SK-N-SH (cell line): ENCODE measurements at regions not wholly inside any gene's neighbourhood (a gene's known extent, or its start where the extent isn't known, plus 50 kb on each side); places are given as distances from the start of the nearest gene placed in this dataset.

Experiments used
- CTCF ChIA-PET: fragments of 300-600, 350-600 bp; formaldehyde crosslinking; extraction: SDS; loops from one replicate; lab custom pipeline; 2021; lab: Yijun Ruan, JAX
- POLR2A ChIA-PET: fragments of 350-600 bp; sonication (Branson Sonifier 250); formaldehyde crosslinking; extraction: SDS; loops from one replicate; lab custom pipeline; 2020; ENCODE audit warnings: antibody characterized with exemption, inconsistent platforms; lab: Yijun Ruan, JAX
- DNase-seq: peaks from one replicate; pipeline ENCODE4 v3.0.0; 2012
- H2AFZ ChIP-seq: fragments of 200-600 bp; sonication (generic); 2 replicates; pipeline ENCODE4 v1.8.1; 2016; ENCODE audit warnings: antibody characterized with exemption, mild to moderate bottlenecking, low read depth
- H3F3A ChIP-seq: fragments of 200-600 bp; sonication (generic); replicated peaks from 2 replicates; pipeline ENCODE3; 2016; ENCODE audit warnings: antibody characterized with exemption, mild to moderate bottlenecking; ENCODE audit not compliant: insufficient read depth
- H3K27ac ChIP-seq, 2 experiments: fragments of 200-500 bp in 1 of 2; fragments of 200-600 bp in 1 of 2; sonication (Bioruptor generic) in 1 of 2; sonication (generic), shearing (Covaris generic) in 1 of 2; 2 replicates each; pipeline versions ENCODE4 v1.5.1 to v1.6.1; 2014 to 2016; ENCODE audit warnings: low read depth in 2 of 2, inconsistent platforms in 1 of 2, low read length in 1 of 2, mild to moderate bottlenecking in 1 of 2, mixed read lengths in 1 of 2
- H3K27me3 ChIP-seq: fragments of 200-600 bp; sonication (generic), shearing (Covaris generic); 2 replicates; pipeline ENCODE4 v1.6.1; 2016; ENCODE audit warnings: mixed run types; ENCODE audit not compliant: insufficient read depth
- H3K36me3 ChIP-seq, 2 experiments: fragments of 200-500 bp in 1 of 2; fragments of 200-600 bp in 1 of 2; sonication (Bioruptor generic) in 1 of 2; sonication (generic) in 1 of 2; replicated peaks in 1 of 2; 2 replicates each; pipeline versions ENCODE3 to v1.5.1; 2014 to 2016; ENCODE audit warnings: low read length in 1 of 2, mild to moderate bottlenecking in 1 of 2; ENCODE audit not compliant: insufficient read depth in 2 of 2, control insufficient read depth in 1 of 2
- H3K4me1 ChIP-seq, 2 experiments: fragments of 200-500 bp in 1 of 2; fragments of 200-600 bp in 1 of 2; sonication (Bioruptor generic) in 1 of 2; sonication (generic), shearing (Covaris generic) in 1 of 2; 2 replicates each; pipeline versions ENCODE4 v1.5.1 to v1.6.1; 2014 to 2016; ENCODE audit warnings: low read depth in 1 of 2, low read length in 1 of 2, mixed run types in 1 of 2; ENCODE audit not compliant: insufficient read depth in 2 of 2, control insufficient read depth in 1 of 2
- H3K4me2 ChIP-seq: fragments of 200-600 bp; sonication (generic), shearing (Covaris generic); 2 replicates; pipeline ENCODE4 v1.6.1; 2017; ENCODE audit warnings: mixed run types
- H3K4me3 ChIP-seq, 2 experiments: fragments of 200-500 bp in 1 of 2; fragments of 200-600 bp in 1 of 2; sonication (Bioruptor generic) in 1 of 2; sonication (generic), shearing (Covaris generic) in 1 of 2; 2 replicates each; pipeline versions ENCODE4 v1.5.1 to v1.8.1; 2014 to 2016; ENCODE audit warnings: low read depth in 2 of 2, inconsistent platforms in 1 of 2, low read length in 1 of 2, mild to moderate bottlenecking in 1 of 2, mixed read lengths in 1 of 2, moderate library complexity in 1 of 2
- H3K79me2 ChIP-seq: fragments of 200-600 bp; sonication (generic); 2 replicates; pipeline ENCODE4 v1.8.1; 2017; ENCODE audit warnings: mild to moderate bottlenecking; ENCODE audit not compliant: insufficient read depth
- H3K9ac ChIP-seq: fragments of 200-600 bp; sonication (generic); 2 replicates; pipeline ENCODE4 v1.6.1; 2017; ENCODE audit warnings: mixed run types
- H3K9me2 ChIP-seq: fragments of 200-600 bp; sonication (generic); 2 replicates; pipeline ENCODE4 v1.6.1; 2017; ENCODE audit warnings: mixed run types
- H3K9me3 ChIP-seq: fragments of 200-600 bp; sonication (generic); 2 replicates; pipeline ENCODE4 v1.6.1; 2017; ENCODE audit warnings: mixed run types, mild to moderate bottlenecking, moderate library complexity
- H4K20me1 ChIP-seq: fragments of 200-600 bp; sonication (generic); 2 replicates; pipeline ENCODE4 v1.6.1; 2017; ENCODE audit warnings: mild to moderate bottlenecking, mixed run types; ENCODE audit not compliant: insufficient read depth
- CTCF ChIP-seq: fragments of 200-600 bp; sonication (generic); IDR thresholded peaks from 2 replicates; pipeline ENCODE4 v1.6.1; 2017; ENCODE audit warnings: antibody characterized with exemption, mild to moderate bottlenecking, moderate library complexity
- ELF1 ChIP-seq: IDR thresholded peaks from 2 replicates; pipeline ENCODE4 v1.4.0; 2012
- EZH2phosphoT487 ChIP-seq: fragments of 200-600 bp; sonication (generic); IDR thresholded peaks from 2 replicates; pipeline ENCODE4 v1.6.1; 2017; ENCODE audit warnings: low read depth, mixed run types, mild to moderate bottlenecking, antibody characterized with exemption, moderate library complexity, borderline replicate concordance
- FOXJ3 ChIP-seq: sonication (generic); formaldehyde crosslinking; IDR thresholded peaks from 2 replicates; pipeline ENCODE4 v1.5.1; 2020; ENCODE audit warnings: mild to moderate bottlenecking, missing genetic modification reagents
- FOXM1 ChIP-seq: IDR thresholded peaks from 2 replicates; pipeline ENCODE4 v1.4.0; 2012; ENCODE audit warnings: low read depth, mild to moderate bottlenecking
- GATA2 ChIP-seq: sonication (generic); formaldehyde crosslinking; IDR thresholded peaks from 2 replicates; pipeline ENCODE4 v1.5.0; 2020; ENCODE audit warnings: mild to moderate bottlenecking, missing genetic modification reagents
- JUND ChIP-seq: IDR thresholded peaks from 2 replicates; pipeline ENCODE4 v1.4.0; 2012
- MAX ChIP-seq: IDR thresholded peaks from 2 replicates; pipeline ENCODE4 v1.4.0; 2012; ENCODE audit warnings: low read depth
- NFIC ChIP-seq: IDR thresholded peaks from 2 replicates; pipeline ENCODE4 v1.4.0; 2012; ENCODE audit warnings: borderline replicate concordance
- RCOR1 ChIP-seq: fragments of 150-350 bp; IDR thresholded peaks from 2 replicates; pipeline ENCODE4 v1.6.1; 2017; ENCODE audit warnings: antibody characterized with exemption, low read length
- RFX5 ChIP-seq: IDR thresholded peaks from 2 replicates; pipeline ENCODE4 v1.6.1; 2012; ENCODE audit warnings: mild to moderate bottlenecking, improper control_type of control experiment, low read length
- RXRA ChIP-seq: IDR thresholded peaks from 2 replicates; pipeline ENCODE4 v1.4.0; 2012; ENCODE audit warnings: low read depth, mild to moderate bottlenecking, borderline replicate concordance
- SIN3A ChIP-seq: IDR thresholded peaks from 2 replicates; pipeline ENCODE4 v1.6.1; 2012; ENCODE audit warnings: low read depth, mild to moderate bottlenecking, low read length, moderate library complexity, borderline replicate concordance
- SMC3 ChIP-seq: IDR thresholded peaks from 2 replicates; pipeline ENCODE4 v1.6.1; 2012; ENCODE audit warnings: low read depth, low read length, improper control_type of control experiment
- TAF1 ChIP-seq: IDR thresholded peaks from 2 replicates; pipeline ENCODE4 v1.6.1; 2012; ENCODE audit warnings: low read depth, mild to moderate bottlenecking, low read length, moderate library complexity, borderline replicate concordance
- TCF12 ChIP-seq: IDR thresholded peaks from 2 replicates; pipeline ENCODE4 v1.4.0; 2012
- TEAD4 ChIP-seq: IDR thresholded peaks from 2 replicates; pipeline ENCODE4 v1.4.0; 2012; ENCODE audit warnings: mild to moderate bottlenecking, borderline replicate concordance; ENCODE audit not compliant: insufficient read depth
- WGBS: methylation state at CpG from one replicate; pipeline ENCODE4 v1.1.6; 2017; ENCODE audit warnings: low lambda C conversion rate; 5-methylcytosine and 5-hydroxymethylcytosine counted together
- TF ChIP-seq, protein P1 (sequence below): IDR thresholded peaks from 2 replicates; pipeline ENCODE4; 2012
- TF ChIP-seq, protein P2 (sequence below): IDR thresholded peaks from 2 replicates; pipeline ENCODE4 v1.6.1; 2012; ENCODE audit warnings: mild to moderate bottlenecking, low read depth, low read length, moderate library complexity

GRCh38 chr11:110857892-110858546 is 145.8 kb upstream of the ARHGAP20 start:
- DNase-seq = no peak
- ChIA-PET CTCF (no interaction called here), POLR2A (no interaction called here)
- peaks cover 5% of the 10 kb centered on the region for H3F3A ChIP-seq
- no peak overlapping the region for H2AFZ ChIP-seq
- H4K20me1 ChIP-seq = no peaks in the 10 kb centered on the region
- no peak overlapping the region for H3K9ac ChIP-seq
- no peak overlapping the region for H3K4me3 ChIP-seq
- no peaks in the 10 kb centered on the region for H3K9me3 ChIP-seq
- TF ChIP-seq, protein P1, sequence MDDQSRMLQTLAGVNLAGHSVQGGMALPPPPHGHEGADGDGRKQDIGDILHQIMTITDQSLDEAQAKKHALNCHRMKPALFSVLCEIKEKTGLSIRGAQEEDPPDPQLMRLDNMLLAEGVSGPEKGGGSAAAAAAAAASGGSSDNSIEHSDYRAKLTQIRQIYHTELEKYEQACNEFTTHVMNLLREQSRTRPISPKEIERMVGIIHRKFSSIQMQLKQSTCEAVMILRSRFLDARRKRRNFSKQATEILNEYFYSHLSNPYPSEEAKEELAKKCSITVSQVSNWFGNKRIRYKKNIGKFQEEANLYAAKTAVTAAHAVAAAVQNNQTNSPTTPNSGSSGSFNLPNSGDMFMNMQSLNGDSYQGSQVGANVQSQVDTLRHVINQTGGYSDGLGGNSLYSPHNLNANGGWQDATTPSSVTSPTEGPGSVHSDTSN = peak; percentile 35; the same call in 1 of the 2 replicates
- TF ChIP-seq ELF1 = no peak
- peak overlapping the region; percentile 4; the same call in 1 of the 2 replicates for H3K4me2 ChIP-seq
- no peaks in the 10 kb centered on the region for H3K36me3 ChIP-seq
- no peaks in the 10 kb centered on the region for H3K79me2 ChIP-seq
- WGBS = 85% methylated on average over 4 of the region's 4 CpGs
- H3K27me3 ChIP-seq = no peaks in the 10 kb centered on the region
- no peaks in the 10 kb centered on the region for H3K9me2 ChIP-seq
- H3K4me1 ChIP-seq = peaks cover 2 to 7% of the 10 kb centered on the region in 2 experiments; a peak in 2 of 4 replicates
- H3K27ac ChIP-seq = no peak overlapping the region

DNA sequence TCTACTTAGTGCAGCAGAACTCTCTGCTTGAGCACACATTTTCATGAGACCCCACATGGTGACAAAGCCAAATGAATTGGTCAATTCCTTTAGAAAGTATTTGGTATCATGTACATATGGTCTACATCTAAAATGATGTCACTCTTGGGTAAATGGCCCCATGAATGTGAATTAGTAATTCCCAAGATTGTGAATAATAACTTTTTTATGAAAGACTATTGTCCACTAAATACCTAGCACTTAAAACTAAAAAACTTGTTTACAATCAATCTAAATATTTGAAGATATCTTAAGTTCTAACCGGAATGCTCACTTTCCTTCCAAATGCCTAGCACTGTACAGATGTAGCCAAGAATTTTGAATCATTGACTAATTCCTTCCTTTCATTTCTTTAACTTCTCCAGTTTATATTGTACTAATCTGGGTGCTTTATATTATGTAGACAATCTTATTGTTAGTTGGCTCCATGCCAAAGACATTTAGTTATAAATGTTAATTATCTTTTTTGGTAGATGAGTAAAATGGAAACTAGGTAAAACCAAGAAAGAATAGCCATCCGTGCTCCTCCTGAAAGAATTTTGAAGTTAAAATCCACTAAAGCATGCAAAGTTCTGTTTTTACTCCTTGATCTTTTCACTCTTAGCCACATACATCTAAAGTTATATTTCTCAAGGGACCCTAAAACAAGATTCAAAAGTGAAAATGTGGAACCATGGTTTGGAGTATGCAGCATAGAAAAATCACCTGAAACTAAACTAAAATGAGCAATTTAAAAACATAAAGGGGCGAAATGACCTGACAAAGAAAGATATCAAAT is 145.0 kb upstream of the ARHGAP20 start:
- no peak overlapping the region for H3K27ac ChIP-seq
- no peak overlapping the region for H3K4me3 ChIP-seq
- H3K9ac ChIP-seq = no peak overlapping the region
- WGBS = 79% methylated on average over 3 of the region's 3 CpGs
- ChIA-PET POLR2A (no interaction called here), CTCF (no interaction called here)
- H3K9me2 ChIP-seq = no peaks in the 10 kb centered on the region
- peaks cover 5% of the 10 kb centered on the region for H3F3A ChIP-seq
- H3K4me1 ChIP-seq = peaks cover 2 to 7% of the 10 kb centered on the region in 2 experiments; a peak in 2 of 4 replicates
- no peaks in the 10 kb centered on the region for H3K36me3 ChIP-seq
- H2AFZ ChIP-seq = no peak overlapping the region
- no peaks in the 10 kb centered on the region for H3K9me3 ChIP-seq
- H4K20me1 ChIP-seq = no peaks in the 10 kb centered on the region
- no peak overlapping the region for H3K4me2 ChIP-seq
- TF ChIP-seq RXRA (no peak), FOXM1 (no peak), TEAD4 (no peak), RFX5 (no peak), CTCF (no peak), MAX (no peak), GATA2 (CRISPR knock-in tag) (no peak), RCOR1 (no peak), FOXJ3 (CRISPR knock-in tag) (no peak), TAF1 (no peak), NFIC (no peak), JUND (no peak), SIN3A (no peak), EZH2phosphoT487 (no peak), SMC3 (no peak), TCF12 (no peak)
- TF ChIP-seq, protein P2, sequence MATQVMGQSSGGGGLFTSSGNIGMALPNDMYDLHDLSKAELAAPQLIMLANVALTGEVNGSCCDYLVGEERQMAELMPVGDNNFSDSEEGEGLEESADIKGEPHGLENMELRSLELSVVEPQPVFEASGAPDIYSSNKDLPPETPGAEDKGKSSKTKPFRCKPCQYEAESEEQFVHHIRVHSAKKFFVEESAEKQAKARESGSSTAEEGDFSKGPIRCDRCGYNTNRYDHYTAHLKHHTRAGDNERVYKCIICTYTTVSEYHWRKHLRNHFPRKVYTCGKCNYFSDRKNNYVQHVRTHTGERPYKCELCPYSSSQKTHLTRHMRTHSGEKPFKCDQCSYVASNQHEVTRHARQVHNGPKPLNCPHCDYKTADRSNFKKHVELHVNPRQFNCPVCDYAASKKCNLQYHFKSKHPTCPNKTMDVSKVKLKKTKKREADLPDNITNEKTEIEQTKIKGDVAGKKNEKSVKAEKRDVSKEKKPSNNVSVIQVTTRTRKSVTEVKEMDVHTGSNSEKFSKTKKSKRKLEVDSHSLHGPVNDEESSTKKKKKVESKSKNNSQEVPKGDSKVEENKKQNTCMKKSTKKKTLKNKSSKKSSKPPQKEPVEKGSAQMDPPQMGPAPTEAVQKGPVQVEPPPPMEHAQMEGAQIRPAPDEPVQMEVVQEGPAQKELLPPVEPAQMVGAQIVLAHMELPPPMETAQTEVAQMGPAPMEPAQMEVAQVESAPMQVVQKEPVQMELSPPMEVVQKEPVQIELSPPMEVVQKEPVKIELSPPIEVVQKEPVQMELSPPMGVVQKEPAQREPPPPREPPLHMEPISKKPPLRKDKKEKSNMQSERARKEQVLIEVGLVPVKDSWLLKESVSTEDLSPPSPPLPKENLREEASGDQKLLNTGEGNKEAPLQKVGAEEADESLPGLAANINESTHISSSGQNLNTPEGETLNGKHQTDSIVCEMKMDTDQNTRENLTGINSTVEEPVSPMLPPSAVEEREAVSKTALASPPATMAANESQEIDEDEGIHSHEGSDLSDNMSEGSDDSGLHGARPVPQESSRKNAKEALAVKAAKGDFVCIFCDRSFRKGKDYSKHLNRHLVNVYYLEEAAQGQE = no peak
- no peak for DNase-seq
- H3K27me3 ChIP-seq = no peaks in the 10 kb centered on the region
- H3K79me2 ChIP-seq = no peaks in the 10 kb centered on the region
